GM12892 (cell line): ENCODE measurements at regions not wholly inside any gene's neighbourhood (a gene's known extent, or its start where the extent isn't known, plus 50 kb on each side); places are given as distances from the start of the nearest gene placed in this dataset.

ENCODE experiments used
- POLR2A ChIP-seq: IDR thresholded peaks from 2 replicates; pipeline ENCODE4 v1.6.1; 2011; ENCODE audit warnings: low read depth, low read length, control low read depth
- POLR2AphosphoS5 ChIP-seq: IDR thresholded peaks from 2 replicates; pipeline ENCODE4 v1.6.1; 2011; ENCODE audit warnings: low read depth, low read length, control low read depth
- TAF1 ChIP-seq: IDR thresholded peaks from 2 replicates; pipeline ENCODE4 v1.6.1; 2011; ENCODE audit warnings: low read depth, mild to moderate bottlenecking, control low read depth, low read length, borderline replicate concordance

- TF ChIP-seq POLR2A (no peak), POLR2AphosphoS5 (no peak), TAF1 (no peak)
Observed at GRCh38 chr5:168086104-168086610, 205.3 kb upstream of the WWC1 start.
